ENCODE measurements at regions not wholly inside any gene's neighbourhood (a gene's known extent, or its start where the extent isn't known, plus 50 kb on each side); places are given as distances from the start of the nearest gene placed in this dataset.

- TF ChIP-seq CTCF (conservative IDR thresholded peaks at IDR 0.05): no peak
- no peak for TF ChIP-seq ZFX (IDR thresholded peaks at IDR 0.05)
Observed at GRCh38 chr3:165981318-165981717, 144.1 kb upstream of the BCHE start.

All from C4-2B (cell line).